HG02885 (cell line): ENCODE measurements at regions not wholly inside any gene's neighbourhood (a gene's known extent, or its start where the extent isn't known, plus 50 kb on each side); places are given as distances from the start of the nearest gene placed in this dataset.

Experiments
- ATAC-seq: cut with Tn5 transposase; IDR thresholded peaks from one replicate; pipeline ENCODE4 v1.9.1; 2021; ENCODE audit warnings: mild to moderate bottlenecking; ENCODE audit not compliant: unreplicated experiment, poor library complexity

DNA sequence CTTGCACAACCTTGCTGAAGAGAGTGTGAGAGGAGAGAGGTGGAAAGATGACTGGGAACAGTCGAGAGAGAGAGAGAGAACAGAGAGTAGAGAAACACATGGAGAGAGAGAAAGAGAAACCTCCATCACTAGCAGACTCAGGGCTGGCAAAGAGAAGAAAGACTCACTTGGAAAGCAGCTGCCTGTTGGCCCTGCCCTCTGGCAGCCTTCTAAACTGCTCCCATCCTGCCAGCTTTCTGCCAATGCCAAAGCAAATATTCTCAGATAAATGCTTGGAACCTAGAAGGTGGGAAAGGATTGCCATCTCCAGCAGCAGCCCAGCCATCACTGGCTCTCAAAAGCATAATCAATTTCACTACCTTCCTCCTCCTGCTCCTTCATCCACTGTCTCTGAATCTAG, 107.9 kb upstream of the WSCD2 start:
- ATAC-seq: no peak

DNA sequence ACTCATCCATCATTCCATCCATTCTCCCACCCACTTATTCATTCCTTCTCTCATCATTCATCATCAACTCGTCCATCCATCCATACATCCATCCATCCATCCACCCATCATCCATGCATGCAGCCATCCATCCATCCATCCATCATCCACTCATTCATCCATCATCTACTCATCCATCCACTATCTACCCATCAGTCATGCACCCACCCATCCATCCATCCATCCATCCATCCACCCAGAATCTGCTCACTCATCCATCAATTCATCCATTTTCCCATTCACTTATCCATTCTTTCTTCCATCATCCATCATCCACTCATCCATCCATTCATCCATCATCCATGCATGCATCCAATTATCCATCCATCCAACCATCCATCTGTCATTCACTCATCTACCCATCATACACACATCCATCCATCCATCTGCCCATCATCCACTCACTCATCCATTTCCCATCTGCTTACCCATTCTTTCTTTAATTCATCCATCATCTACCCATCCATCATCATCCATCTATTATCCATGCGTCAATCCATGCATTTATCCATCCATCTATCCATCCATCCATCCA, 107.1 kb upstream of the WSCD2 start:
- no peak for ATAC-seq

DNA sequence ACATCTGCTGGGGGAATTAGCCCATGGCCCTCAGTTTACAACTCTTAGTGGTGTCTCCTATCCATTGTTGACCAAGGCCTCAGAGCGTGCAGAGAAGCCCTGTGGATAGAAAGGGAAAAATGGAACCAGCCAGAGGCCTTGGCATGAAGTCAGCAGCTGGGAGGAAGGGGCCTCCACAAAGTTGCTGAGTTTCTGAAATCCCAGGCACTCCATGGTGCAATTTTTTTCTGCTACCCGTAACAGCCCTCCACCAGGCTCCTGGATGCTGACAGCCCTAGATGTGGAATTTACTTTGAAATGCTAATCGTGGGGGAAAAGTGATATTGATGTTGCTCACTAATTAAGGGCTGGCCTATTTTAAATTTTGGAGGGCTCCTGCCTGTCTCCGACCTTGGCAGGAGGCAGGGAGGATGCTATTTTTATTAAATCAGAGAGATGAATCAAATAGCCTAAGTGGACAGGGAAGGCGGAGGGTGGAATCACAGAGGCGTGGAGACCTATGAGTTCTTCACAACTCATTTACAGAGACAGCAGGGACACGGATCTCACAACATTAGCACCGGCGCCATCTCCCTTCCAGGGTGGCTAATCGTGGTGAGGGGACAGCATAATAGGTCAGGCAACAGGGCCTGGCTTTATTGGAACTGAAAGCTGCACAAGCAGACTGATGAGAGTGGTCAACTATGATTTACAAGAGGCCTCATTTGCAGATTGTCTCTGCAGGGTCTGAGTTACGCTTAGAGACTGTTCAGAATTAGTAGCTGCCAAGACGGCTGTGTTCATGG, 99.8 kb upstream of the WSCD2 start:
- no peak for ATAC-seq

DNA sequence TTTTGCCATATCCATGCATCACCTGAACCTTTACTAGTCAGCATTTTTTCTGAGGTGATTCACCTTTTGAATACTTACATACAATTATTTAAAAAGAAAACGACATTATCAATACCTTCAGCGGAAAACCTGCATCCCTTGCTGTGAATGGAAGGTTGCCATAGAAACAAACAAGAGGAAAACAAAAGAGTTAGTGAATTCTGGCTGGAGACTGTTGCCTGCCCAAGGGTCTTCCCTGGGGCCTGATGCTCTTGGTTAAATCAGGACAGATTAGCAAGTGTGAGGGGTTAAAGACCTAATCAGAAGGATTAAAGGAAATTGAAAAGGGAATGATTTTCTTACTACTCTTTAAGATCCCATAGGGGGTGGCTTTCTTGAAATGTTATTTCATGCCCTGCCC, 96.0 kb upstream of the WSCD2 start:
- no peak for ATAC-seq

DNA sequence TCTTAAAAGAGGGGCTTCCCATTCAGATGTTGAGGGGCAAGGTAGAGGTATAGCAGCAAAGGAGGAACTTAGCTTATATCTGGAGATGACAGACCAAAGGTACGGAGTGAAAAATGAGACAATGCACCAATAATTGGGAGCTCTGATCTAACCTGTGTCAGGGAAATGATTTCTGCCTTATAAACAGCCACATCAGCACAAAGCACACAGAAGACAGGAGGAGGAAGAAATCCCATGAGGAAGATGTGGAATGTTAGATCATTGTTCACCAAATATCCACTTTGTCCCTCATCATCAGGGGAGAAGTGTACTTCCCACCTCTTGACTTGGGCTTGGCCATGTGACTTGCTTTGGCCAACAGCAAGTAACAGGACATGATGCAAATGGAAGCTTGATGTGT, 93.7 kb upstream of the WSCD2 start:
- ATAC-seq: no peak

DNA sequence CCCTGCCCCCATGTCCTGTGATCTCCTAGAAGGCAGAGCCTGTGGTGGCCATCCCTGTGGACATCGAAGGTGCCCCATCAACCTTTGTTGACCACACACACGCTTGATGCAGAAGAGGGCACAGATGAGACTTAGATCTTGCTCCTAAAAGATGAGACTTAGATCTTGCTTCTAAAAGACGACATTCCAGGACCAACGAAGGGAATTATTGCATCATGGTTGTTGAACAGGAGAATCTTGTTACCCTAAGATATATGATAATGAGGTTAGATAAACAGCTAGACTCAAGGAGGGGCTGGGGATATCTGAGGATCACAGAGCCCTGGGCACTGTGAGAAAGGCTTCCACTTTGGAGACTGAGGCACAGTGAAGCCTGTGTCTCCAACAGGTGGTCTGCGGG, 91.1 kb upstream of the WSCD2 start:
- no peak for ATAC-seq

DNA sequence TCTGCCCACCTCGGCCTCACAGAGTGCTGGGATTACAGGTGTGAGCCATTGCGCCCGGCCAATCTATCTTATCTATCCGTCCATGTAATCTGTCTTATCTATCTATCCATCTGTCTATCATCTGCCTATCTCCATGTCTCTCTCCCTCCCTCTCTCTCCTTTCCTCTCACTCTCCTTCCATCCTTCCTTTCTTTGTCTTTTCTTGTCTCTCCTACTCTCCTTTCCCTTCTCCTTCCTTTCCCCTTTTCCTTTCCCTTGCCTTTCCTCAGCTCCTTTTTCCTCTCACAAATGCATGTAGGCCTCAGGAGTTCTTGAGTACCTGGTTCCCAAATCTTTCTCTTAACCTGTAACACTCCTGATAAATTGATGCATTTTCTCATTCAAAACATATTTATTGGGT, 89.3 kb upstream of the WSCD2 start:
- ATAC-seq: no peak

DNA sequence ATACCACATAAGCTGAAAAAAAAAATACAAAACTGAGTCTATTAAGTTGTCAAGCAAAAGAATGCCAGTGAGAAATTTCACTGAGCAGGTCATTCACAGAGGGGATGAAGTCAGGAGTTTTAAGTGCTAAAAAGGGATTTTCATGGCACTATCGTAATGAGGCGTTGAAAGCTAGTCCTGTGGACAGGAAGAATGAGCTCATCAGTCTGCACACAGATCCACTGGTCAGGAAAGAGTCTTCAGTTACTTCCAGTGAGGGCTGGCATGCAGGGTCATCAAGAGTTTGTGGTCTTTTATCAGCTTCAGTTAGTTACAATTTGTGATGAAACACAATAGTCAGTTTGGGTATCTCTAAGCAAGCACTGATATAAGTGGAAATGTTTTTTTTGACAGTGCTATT, 88.1 kb upstream of the WSCD2 start:
- no peak for ATAC-seq

DNA sequence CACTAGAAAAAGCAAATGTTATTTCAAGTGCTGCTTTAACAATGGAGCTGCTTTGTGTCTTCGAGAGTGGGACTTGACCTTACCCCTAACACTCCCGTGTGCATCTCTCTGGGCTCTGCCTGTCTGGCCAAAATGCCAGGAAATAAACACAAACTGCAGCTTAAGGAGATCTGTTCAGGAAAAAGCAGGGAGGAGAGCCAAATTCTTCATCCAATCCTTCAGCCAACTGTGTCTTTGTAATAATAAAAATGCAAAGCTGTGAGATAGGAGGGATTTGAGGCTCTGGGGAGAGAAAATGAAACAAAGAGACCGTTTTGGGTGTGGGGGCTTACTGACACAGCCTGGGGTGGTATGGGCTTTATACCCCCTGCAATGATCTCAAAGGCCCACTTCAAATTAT, 85.8 kb upstream of the WSCD2 start:
- no peak for ATAC-seq

DNA sequence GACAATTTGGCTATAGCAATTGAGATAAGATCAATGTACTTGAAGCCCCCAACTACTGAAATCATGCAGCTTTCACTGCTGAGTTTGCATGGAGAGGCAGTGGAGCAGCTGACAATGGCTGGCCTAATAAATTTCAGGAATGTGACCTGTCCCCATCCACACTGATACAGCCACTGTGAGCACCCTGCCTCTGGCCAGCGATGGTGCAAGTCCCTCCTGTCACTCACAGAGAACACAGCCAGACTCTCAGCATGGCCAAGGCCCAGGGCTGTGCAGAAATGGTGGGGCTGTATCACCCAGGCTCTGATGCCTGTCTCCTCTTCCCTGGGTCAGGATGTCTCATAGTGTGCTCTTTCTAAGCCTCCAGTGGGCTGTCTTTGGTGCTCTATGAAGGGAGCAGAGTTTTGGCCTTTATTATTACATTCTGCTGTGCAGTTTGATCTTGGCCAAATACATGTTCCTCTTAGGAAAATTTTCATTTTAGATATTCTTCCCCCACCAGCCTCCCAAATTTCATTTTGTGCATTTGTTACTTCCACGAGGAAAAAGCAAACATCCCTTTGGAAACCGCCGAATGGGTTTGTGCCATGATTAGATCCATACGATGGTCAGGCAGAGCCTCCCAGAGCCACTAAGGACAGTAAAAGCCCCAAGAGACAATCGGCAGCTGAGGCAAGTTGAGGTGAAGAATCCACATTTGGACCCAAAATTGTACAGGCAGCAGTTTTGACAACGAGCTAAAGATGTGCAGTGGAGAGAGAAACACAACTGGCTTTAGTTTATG, 85.1 kb upstream of the WSCD2 start:
- ATAC-seq: no peak

DNA sequence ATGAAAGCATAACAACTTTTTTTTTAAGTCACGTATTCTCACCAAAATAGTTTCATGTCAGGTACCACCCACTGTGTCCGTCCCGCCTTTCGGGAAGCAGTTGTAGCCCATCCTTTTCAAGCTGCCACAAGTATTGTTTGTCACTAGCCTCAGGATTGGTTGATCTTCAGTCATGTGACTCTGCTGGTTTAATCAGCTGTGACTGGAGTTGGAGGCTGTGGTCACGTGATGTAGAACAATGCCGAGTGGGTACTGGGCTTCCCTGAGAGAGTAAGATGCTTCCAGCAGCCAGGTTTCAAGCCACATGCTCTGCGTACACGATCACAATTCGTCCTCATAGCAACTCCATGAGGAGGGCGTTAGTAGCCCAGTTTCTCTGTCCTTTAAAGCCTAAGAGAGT, 83.0 kb upstream of the WSCD2 start:
- no peak for ATAC-seq

DNA sequence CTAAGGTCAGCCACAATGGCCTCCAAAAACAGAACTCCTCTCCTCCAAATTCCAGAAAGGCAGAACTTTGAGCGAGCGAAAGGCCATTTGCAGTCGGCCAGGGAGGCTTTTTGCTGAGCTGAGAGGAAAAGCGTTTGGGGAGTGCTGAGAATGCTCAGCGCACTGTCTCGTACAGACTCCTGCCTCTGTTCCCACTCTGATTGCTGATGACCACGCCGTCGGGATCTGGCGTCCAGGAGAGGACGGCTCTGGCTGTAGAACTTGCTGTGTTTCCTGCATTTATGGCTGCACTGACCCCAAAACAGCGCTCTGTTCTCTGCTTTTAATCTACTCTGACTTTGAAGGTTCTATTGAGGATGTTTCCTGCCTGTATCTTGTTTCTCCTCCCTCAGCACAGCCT, 82.4 kb upstream of the WSCD2 start:
- no peak for ATAC-seq

DNA sequence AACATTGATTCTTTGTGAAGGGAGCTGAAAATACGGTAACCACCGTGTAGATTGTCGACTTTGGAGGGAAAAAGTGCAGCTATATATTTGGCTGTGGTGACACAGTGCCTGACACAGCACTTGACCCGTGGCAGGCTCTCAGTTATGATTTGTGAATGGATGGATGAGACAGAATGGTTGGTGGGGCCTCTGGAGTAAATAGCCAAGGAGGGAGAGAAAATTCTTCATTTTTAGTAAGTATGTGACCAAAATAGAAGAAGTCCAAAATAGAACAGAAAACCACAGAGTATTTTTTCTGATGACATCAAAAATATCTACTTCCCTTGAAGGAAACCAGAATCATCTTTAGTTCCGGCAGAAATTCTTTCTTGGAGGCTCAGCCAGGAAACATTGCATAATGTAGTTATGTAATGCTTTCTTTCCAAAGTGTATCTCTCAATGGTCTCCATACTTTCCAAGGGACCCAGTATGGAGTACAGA, 82.0 kb upstream of the WSCD2 start:
- ATAC-seq: no peak

DNA sequence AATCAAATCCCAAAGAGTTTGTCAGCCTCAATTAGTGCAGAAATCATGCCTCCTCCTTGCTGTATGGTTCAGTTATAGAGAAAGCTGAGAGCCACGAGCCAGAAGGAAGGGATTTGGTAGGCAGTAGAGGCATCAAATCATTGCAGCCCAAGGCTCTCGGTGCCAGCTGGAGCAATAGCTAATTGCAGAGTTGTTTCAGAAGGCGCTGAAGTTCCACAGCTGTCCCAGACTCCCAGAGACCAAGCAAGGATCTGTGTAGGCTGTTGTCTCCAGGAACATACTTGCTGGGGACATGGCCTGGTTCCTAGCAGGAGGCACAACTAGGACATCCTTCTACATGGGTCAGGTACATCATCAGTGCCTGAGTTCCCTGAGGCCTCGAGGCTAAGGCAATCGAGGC, 80.4 kb upstream of the WSCD2 start:
- ATAC-seq: no peak

DNA sequence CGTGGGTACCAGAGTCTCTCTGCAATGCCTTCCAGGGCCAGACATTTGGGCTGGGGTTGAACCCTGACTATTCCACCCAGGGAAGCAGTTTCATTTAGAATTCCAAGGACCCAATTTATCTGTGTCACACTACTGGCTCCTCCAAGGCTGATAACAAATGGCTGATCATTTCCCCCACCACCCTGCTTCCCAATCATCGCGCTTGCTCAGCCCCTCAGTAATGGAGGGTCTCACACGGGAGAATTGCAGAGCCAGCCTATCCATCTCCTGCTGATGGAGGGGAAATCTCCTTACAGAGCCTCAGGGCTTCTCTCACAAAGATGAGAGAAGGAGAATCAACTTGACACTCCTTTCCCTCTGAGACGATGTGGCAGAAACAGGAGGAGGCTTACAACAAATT, 78.4 kb upstream of the WSCD2 start:
- no peak for ATAC-seq

DNA sequence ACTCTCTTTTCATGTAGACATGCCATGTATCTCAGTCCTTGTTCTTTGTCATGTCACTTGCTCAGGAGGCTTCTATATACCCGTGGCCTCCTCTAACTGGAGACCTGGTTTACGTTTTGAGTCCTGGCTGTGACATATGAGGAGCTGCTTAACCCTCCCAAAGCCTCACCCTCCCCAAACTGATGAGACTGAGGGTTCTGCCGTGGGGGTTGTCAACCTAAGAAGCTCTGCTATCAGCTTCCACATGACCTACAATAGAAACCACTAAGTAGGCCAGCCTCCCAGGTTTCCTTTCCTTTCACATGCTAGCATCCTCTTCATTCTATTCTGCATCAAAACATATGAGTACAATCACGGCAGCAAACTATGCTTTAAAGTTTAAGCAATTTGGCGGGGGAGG, 76.8 kb upstream of the WSCD2 start:
- ATAC-seq: no peak

DNA sequence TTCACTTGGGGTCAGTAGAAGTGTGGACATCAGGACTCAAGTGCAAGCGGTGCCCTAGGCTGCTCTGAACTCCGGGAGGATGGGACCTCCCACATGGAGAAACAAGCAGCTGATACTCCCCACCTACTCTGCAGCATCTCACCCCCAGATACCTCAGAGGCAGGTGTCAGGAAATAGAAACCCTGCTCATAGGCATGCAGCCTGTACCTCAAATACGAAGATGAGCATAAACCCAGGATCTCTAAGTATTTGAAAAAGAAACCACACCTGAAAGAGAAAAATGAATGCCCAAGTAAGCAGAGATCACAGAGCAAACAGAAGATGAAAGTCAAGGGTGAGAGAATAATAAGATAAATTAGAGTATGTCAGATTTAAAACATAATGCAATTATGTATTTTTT, 75.6 kb upstream of the WSCD2 start:
- ATAC-seq: no peak

DNA sequence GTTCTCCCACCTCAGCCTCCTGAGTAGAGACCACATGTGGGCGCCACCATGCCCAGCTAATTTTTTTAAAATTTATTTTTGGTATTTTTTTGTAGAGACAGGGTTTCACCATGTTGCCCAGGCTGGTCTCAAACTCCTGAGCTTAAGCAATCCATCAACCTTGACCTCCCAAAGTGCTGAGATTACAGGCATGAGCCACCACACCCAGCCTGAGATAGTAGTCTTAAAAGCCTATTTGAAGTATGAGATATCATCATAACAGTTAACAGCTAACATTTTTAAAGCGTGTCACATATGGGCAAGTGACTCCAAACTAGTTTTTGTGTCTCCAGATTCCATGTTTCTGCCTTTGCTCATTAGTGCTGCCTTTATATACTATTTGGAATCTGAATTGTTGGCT, 74.6 kb upstream of the WSCD2 start:
- no peak for ATAC-seq

DNA sequence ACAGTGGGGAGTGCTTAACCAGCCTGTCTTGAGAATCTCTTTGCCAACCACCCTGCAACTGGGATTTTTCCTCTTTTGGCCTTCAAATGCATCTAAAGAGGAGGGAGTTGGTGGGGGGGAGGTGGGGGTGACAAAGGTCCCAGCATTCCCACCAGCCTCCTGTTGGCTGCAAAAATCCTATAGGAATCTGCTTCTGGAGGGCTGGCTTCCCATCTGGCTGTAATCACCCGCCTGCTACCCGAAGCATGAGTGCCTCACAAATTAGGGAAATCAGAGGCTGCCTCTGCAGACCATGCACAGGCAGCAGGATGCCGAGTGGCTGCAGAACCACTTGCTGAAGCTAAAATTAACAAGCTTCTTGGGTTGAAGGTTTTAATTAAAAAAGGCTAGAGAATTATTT, 73.9 kb upstream of the WSCD2 start:
- no peak for ATAC-seq

DNA sequence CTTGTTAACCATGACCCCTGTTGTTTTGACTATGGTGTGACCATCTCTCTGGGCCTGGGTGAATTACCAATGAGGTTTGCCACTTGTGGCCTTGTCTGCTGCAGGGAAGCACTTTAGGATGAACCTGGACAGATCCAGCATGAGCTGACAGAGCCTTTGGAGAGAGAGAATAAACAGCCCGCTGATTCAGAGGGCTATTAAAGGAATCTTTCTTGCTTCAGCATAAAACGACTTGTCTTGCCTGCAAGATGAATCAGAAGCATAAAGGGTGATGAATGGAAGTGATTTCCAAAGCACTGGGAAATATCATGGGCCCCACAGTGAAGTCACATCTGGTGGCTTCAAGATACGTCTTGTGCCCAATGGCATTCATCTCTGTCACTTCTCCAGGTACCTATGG, 69.0 kb upstream of the WSCD2 start:
- ATAC-seq: no peak

DNA sequence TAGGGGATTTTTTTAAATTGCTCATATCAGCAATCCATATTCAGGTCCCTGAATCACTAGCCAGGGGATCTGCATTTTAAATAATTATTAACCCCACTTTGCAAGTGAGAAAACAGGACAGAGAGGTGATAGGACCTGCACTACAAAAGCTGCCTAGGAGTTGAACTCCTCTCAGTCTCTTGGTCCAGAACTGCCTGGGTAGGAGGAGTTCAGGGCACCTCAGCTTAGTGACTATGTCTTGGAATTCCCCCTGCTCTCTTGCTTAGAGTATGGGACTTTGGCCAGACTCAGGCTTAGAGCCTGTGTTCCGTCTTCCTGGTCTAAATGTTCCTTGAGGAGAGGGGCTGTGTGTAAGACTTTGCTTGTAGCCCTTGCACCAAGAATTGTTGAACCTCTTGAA, 68.2 kb upstream of the WSCD2 start:
- no peak for ATAC-seq

DNA sequence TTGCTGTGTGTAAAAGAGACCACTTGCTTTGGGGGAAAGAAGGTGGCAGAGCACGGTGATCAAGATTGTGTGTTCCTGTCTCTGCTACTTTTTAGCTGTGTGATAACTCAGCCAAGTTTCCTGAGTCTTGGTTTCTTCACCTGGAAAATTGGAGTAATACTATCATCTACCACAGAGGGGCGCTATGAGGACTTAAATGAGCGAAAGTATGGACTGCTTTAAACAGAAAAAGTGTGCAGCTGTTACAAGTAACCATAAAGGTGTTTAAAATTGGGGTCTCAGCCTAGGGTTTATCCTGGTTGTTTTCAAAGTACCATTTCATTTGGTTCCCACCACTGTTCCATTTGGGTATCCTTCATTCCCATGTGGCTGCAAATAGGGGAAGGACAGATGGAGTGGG, 65.9 kb upstream of the WSCD2 start:
- no peak for ATAC-seq
